Omental fat pad (tissue), 3 donors: ENCODE measurements at regions not wholly inside any gene's neighbourhood (a gene's known extent, or its start where the extent isn't known, plus 50 kb on each side); places are given as distances from the start of the nearest gene placed in this dataset.

Experiments used
- ATAC-seq: fragments of 150-250 bp; one replicate; pipeline ENCODE4 v1.9.1; 2016; ENCODE audit warnings: mild to moderate bottlenecking, moderate library complexity; ENCODE audit not compliant: low FRiP score
- DNase-seq: peaks from one replicate; pipeline ENCODE4 v3.0.0-alpha.2; 2019; ENCODE audit warnings: low spot score
- TF ChIP-seq, protein P1 (sequence below), 3 donors: fragments of 450-650 bp; IDR thresholded peaks; one replicate each; pipeline ENCODE4 v1.5.1; 2016 to 2017; ENCODE audit warnings: antibody characterized with exemption in 3 of 3, mild to moderate bottlenecking in 3 of 3, moderate library complexity in 2 of 3

DNA sequence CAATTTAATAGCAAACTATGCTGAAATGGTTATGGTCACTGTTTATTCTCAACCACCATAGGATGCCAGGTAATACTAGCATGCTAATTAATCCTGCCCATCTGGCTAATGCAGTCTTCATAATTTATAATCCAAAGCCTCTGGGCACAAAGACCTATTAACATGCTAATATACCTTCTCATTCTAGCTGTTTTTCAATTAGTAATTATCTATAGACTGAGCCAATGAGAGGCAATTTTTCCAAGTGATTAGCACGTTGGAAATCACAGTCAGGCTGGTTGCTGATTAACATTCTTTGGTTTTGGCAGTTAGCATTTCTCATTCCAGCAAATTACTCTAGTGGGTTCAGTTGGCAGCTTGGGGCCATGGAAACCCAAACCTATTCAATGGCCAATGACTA lies 357.2 kb downstream of the SEC23A start:
- TF ChIP-seq, protein P1, sequence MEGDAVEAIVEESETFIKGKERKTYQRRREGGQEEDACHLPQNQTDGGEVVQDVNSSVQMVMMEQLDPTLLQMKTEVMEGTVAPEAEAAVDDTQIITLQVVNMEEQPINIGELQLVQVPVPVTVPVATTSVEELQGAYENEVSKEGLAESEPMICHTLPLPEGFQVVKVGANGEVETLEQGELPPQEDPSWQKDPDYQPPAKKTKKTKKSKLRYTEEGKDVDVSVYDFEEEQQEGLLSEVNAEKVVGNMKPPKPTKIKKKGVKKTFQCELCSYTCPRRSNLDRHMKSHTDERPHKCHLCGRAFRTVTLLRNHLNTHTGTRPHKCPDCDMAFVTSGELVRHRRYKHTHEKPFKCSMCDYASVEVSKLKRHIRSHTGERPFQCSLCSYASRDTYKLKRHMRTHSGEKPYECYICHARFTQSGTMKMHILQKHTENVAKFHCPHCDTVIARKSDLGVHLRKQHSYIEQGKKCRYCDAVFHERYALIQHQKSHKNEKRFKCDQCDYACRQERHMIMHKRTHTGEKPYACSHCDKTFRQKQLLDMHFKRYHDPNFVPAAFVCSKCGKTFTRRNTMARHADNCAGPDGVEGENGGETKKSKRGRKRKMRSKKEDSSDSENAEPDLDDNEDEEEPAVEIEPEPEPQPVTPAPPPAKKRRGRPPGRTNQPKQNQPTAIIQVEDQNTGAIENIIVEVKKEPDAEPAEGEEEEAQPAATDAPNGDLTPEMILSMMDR (IDR thresholded peaks at IDR 0.05) = no peak
- ATAC-seq (no peak), DNase-seq (no peak)

DNA sequence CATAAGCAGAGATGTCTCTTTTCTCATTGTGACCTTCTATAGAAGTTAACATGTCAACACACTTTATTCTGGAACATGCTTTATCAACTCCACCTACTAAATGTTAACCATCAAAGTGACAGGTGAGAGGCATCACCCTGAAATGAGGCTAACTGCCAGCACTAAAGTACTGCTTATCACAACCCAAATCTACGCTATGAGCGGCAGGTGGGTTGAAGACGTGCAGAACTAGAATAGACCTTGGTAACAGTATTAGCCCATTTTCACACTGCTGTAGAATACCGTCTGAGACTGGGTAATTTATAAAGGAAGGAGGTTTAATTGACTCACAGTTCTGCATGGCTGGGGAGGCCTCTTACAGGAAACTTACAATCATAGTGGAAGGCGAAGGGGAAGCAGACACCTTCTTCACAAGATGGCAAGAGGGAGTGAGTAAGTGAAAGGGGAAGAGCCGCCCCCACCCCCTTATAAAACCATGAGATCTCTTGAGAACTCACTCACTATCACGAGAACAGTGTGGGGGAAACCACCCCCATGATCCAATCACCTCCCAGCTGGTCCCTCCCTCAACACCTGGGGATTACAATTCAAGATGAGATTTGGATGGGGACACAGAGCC lies 359.0 kb downstream of the SEC23A start:
- TF ChIP-seq, protein P1 (IDR thresholded peaks at IDR 0.05) = no peak
- ATAC-seq (no peak), DNase-seq (no peak)

DNA sequence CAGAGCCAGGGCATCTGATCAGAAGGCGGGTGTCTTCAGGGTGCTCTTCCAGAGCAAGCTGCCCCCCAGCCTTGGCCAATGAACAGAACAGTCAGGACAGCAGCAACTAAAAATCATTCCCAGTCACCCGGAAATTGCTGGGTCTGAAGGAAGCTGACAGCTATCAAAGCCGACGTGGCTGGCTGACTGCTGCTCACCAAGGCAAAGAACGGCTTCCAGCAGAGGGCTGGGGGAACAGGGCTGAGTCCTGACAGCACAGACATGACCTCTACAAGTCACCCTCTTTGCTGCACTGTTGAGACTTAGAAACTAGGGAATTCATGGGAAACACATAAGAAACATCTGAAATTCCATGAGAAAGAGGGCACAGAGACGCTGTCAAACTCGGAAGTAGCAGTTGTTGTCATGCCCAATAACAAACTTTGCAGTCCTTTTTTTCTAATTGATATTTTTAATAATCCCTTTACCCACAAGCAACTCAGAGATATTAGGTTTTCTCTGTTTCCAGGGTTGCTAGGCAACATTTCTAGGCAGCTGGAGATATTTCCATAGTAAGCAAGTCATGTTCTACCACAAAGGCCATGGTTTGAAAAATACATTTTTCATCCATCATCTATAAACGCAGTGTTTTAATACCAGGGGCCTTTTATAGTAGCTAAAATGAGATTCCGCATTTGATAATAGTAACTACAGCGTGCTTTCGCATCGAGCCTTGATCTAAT lies 365.2 kb downstream of the SEC23A start:
- DNase-seq = no peak
- TF ChIP-seq, protein P1 (IDR thresholded peaks at IDR 0.05) = no peak
- no peak for ATAC-seq

DNA sequence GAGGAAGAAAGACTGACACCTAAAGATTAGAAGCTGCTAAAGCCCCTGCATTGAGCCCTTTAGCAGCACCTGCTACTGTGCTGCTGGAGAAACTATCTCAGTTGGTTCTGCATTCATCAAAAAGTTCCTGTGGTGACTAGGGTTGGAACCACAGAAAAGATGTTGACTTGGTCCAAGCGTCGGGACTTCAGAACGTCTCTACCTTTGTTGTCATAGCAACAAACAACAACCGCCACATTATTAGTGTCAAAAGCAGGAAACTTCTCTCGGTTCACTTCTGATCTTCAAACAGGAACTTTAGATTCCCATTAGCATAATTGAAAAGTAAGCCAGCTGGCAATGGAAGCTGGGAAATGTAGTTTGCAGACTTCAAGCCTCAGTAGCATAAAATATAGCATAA lies 368.0 kb downstream of the SEC23A start:
- TF ChIP-seq, protein P1 (IDR thresholded peaks at IDR 0.05) = no peak
- ATAC-seq (no peak), DNase-seq (no peak)

DNA sequence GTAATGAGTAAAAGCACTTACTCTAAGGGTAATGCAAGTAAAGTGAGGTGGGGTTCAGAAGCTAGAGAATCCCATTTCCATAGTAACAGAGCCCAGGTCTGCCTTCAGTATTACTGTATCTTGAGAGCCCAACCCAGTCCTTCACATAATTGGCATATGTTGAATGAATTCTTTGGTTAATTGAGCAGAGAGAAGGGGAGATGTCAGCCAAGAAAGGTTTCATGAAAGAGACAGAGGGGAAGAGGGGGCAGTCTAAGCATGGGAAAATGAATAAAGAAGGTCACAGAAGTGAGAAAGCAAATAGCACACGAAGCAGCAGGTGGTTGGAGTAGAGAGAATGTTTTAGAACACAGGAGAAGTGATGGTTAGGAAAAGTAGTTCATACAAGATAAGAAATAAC lies 371.1 kb downstream of the SEC23A start:
- ATAC-seq (no peak), DNase-seq (no peak)
- TF ChIP-seq, protein P1 (IDR thresholded peaks at IDR 0.05) = no peak

DNA sequence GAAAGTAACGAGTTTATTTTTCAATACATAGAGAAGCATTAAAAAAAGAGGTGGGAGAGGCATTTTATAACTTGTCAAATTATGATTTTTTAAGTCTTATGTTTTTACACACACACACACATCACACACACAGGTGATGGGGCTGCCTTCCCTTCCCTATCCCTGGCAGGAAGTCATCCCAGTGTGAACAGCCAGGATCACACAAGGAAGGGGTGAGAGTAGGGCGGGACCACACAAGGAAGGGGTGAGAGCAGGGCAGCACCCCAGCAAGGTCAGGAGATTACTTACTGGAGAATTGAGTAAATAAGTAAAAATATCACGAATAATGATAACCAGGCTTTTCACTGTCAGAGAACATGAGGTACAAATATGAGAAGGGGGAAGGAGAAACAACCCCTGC lies 372.6 kb downstream of the SEC23A start:
- TF ChIP-seq, protein P1 (IDR thresholded peaks at IDR 0.05) = no peak
- ATAC-seq (no peak), DNase-seq (no peak)

DNA sequence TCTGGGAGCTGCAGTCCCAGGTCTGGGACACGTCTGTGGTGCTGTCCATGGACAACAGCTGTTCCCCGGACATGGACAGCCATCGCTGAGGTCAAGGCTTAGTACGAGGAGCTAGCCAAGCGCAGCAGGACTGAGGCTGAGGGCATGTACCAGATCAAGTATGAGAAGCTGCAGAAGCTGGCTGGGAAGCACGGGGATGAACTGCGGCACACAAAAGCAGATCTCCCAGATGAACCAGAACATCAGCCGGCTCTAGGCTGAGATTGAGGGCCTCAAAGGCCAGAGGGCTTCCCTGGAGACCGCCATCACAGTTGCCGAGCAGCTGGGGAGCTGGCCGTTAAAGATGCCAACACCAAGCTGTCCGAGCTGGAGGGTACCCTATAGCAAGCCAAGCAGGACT lies 375.3 kb downstream of the SEC23A start:
- TF ChIP-seq, protein P1 (IDR thresholded peaks at IDR 0.05) = no peak
- DNase-seq (no peak), ATAC-seq (no peak)
